ENCODE measurements at regions not wholly inside any gene's neighbourhood (a gene's known extent, or its start where the extent isn't known, plus 50 kb on each side); places are given as distances from the start of the nearest gene placed in this dataset.
"Not testable (repeated sequence)": the region's sequence is repeated elsewhere in the genome, so short reads cannot be mapped to it uniquely, and the experiment has no call there.

DNA sequence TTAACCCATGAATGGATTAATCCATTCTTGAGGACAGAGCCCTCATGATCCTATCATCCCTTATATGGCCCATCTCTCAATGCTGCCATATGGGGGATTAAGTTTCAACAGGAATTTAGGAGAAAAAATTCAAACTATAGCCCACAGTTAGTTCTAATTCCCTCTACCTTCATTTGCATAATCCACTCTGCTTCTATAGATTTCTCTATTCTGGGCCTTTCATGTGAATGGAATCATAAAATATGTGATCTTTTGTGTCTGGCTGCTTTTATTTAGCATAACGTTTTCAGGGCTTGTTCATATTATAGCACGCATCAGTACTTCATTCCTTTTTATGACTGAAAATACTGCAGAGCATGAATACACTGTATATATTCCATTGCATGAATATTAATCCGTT lies 55.4 kb downstream of the CTSL start:
- DNase-seq, result no peak

GRCh38 chr9:87783180-87783579 lies 57.3 kb downstream of the CTSL start:
- DNase-seq, result no peak

- DNase-seq, result not testable (repeated sequence)
Measured at GRCh38 chr9:87785315-87785970, 59.5 kb downstream of the CTSL start.

DNA sequence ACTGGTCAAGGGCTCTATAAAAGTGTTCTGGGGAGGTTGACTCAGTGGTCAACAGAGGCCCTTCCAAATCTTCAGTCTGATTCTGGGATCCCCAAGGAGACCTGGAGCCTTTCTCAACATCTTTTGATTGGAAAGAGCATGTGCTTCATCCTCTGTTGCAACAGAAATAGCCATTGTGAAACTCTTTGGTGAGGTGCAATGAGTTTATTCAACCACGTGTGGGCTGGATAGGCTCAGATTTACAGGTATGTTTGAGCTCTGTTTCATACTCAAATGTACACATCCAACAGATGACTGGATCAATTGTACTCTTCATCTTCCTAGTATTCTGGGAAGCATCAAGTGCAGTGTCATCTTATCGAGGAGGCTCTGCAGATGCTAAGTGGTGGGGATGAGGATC lies 60.5 kb downstream of the CTSL start:
- DNase-seq, result no peak

GRCh38 chr9:87786876-87787275 lies 61.0 kb downstream of the CTSL start:
- DNase-seq, result no peak

GRCh38 chr9:87787735-87788134 lies 61.8 kb downstream of the CTSL start:
- DNase-seq, result no peak

GRCh38 chr9:87792831-87793288 lies 66.9 kb downstream of the CTSL start:
- no peak for DNase-seq

DNA sequence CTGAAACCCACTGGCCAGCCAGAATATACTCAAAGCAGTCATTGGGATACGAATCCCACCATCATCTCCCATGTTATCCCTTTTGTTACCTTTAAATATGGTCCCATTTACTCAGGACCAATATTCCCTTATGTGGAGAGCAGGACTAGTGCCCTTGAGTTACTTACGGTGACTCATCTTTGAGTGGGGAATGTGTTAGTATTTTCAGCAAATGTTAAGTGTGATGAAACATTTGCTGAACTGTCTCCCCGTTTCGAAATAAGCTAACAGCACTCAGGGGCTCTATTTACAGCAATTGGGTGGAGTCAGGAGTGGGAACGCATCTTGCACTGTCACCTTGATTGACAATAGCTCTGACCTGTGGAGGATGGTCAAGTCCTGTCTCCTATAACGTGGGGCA lies 67.4 kb downstream of the CTSL start:
- no peak for DNase-seq

GRCh38 chr9:87795178-87795577 lies 69.3 kb downstream of the CTSL start:
- DNase-seq, result no peak

- DNase-seq, result no peak
Measured at GRCh38 chr9:87796196-87796595, 70.3 kb downstream of the CTSL start.

- no peak for DNase-seq
Measured at GRCh38 chr9:87798261-87798833, 72.4 kb downstream of the CTSL start.

DNA sequence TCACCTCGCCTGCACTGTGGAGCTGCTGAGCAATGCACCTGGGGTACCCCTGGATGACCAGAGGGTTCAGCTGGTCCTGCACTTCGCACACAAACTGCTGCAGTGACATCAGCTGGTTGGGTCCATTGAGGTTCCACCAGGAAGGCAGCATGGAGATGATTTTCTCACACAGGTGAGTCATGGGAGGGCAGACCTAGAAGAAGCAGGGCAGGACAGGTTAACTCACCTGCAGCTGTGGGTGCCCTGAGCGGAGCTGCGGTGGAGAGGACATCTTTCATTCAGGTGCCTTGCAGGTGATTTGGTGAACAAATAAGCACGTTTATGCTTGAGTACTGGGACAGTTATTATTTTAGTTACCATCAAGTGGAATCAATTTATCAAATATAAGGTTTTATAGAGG lies 73.6 kb downstream of the CTSL start:
- no peak for DNase-seq

DNA sequence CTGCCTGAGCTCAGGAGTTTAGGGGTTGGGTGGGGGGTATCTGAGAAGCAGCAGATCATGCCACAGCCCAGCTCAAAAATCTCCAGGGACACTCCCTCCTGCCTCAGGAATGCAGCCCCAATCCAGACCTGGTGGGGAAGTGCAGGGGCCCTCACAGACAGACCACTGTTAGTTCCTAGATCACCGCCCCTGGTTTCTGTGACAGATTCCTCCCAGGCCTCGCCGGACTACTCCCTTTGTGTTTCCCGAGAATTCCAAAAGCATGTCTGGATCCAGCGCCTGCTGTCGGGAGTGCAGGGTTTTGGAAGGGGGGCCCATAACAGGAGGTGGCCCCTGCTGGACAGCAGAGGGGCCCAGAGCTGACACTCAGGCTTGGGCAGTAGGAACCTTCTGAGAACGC lies 74.5 kb downstream of the CTSL start:
- no peak for DNase-seq

- DNase-seq, result no peak
Measured at GRCh38 chr9:87801013-87801412, 75.1 kb downstream of the CTSL start.

DNA sequence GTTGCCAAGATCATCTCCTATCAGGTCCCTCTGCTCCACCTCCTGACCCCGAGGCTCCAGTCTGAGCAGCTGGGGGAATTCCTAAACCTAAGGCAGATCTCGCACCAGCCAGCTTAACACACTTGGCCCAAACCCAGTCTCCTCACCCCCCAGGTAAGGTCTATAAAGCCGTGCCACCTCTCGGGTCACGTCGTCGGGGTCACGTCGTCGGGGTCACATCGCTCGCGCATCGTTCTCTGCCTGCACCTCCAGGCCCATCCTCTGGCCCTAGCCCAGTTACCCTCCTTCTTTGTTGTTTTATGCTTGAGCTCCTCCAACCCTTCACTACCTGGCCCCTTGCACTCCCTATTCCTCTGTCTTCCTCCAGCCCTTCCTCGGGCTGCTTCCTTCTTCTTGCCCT lies 77.2 kb downstream of the CTSL start:
- DNase-seq, result no peak

DNA sequence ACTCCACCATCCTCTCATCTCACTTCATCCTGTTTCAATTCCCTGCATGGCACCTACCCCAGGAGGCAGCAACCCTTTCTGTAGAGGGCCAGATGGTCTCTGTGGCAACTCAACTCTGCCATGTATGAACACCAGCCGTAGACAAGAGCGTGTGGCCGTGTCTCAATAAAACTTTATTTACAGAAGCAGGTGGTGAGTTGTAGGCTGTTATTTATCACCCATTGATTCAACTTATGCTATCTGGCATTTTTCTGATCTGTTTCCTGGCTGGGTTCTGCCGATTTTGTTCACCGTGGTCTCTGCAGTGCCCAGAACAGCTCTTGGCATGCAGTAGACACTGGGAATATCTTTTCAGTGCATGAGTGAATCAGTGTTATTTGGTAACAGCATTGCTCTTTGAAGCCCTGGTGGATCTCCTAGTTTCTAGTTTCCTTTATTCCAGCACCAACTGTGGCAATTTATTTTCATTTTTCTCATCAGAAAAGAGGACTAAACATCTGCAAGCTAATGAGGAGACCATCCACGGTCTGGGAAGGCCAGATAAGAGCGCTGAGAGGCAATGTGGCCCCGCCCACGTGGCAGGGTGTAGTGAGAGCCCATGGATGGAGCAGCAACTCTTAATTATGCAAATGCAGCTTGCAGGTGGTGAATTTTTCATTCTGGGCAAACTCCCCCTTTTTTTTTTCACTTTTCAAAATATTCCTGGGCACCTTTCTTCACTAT lies 77.9 kb downstream of the CTSL start:
- DNase-seq, result no peak

DNA sequence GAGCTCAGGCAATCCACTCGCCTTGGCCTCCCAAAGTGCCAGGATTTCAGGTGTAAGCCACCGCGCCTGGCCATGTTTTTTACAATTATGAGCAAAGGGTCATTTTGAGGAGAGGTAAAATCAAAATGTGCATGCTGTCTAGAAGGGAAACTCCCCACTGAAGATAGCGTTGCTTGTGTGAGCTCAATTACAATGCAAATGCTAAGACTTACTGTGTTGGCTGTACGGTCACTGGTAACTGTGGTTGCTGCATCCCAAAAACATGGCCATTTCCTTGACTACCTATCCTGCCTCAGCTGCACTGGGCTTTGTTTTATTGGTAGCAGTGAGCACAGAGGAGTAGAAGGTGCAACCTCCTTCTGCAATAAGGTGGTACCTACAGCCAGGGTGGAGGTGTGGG lies 77.4 kb upstream of the SPATA31E1 start:
- DNase-seq, result no peak

DNA sequence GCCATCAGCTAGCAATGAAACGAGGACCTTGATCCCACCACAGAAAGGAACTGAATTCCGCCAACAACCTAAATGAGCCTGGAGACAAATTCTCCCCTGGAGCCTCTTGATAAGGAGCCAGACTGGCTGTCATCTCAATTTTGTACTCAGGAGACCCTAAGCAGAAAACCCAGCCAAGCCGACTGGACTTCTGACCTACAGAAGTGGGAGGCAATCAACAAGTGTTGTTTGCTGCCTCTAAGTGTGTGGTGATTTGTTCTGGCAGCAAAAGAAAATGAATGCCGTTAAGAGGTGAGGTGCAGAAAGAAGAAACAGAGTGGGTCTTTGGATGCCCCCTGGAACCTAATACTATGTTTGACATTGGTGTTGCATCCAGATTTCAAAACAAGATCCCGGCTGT lies 72.7 kb upstream of the SPATA31E1 start:
- no peak for DNase-seq

DNA sequence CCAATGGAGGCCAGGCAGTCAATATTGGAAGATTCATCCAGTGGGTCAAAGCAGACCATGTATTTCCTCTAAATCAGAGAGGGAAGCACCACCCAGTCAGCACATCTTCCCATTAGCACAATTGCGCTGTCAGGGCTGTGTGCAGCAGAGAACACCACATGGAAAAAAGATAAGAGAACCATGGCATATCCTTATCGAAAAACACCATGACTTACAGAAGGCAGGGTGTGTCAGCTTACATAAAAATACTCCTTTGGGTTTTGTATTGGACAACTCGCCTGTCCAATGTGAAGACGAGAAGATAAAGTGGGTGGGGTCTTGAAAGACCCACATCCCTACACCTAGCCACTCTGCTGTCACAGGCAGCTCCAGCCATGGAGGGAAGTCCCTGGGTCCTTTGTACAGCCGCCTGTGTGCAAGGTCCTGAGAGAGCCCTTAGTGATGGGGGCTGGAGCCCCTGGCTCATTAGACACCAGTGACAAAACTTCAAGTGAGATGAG lies 71.9 kb upstream of the SPATA31E1 start:
- DNase-seq, result no peak

- DNase-seq, result no peak
Measured at GRCh38 chr9:87812375-87813118, 70.1 kb upstream of the SPATA31E1 start.

DNA sequence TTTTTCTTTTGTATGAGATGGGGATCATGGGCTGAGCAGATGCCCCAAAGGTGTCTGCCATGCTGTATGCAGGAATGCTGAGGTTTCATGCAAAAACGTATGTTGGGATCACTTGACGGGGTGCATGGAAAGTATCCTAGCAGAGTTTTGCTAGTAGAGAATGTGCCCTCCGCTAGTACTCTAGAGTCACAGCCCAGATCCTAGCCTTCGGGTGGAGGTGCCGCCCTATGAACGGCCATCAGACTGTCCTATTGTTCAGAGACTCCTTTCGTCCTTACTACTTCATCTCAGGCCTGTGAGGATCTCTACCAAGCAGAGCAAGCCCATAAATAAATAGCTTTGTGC lies 69.6 kb upstream of the SPATA31E1 start:
- DNase-seq, result no peak

DNA sequence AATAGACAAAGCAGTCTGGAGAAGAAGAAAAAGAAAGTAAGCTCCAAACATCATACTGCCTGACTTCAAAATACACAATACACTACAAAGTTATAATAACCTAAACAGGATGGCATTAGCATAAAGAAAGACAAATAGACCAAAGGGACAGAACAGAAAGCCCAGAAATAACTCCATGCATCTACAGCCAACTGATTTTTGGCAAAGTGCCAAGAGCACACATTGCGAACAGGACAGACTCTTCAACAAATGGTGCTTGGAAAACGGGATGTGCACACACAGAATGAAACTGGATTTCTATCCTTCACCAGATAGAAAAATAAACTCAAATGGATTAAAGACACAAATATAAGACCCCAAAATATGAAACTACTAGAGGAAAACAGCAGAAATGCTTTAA lies 66.6 kb upstream of the SPATA31E1 start:
- DNase-seq, result peak; percentile 20

- DNase-seq, result peak; percentile 5
Measured at GRCh38 chr9:87818308-87818707, 64.4 kb upstream of the SPATA31E1 start.
